ENCODE measurements at regions not wholly inside any gene's neighbourhood (a gene's known extent, or its start where the extent isn't known, plus 50 kb on each side); places are given as distances from the start of the nearest gene placed in this dataset.

DNA sequence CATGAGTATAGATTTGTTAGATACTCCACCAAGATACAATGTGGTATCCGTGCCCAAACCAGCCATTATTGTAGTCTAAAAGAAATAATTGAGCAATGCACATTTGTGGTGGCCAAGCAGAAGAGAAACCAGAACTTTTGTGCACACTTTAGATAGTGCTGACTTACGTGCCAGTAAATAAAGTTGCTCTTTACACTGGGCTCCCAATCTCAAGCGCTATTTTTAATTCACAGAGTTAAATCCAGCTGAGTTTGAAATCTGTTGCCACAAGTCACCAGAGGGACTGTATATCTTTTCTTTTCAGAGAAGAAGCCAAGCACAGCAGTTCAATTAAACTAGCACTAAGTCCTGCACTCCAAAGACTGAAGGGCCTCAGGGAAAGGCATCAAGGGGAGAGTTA, 680.4 kb downstream of the TDRD15 start:
- no peaks in the 10 kb centered on the region for H3K79me2 ChIP-seq (ENCODE audit: control insufficient read depth, insufficient read depth, low read length)
- H3K9me3 ChIP-seq (ENCODE audit: control insufficient read depth, insufficient read depth, low read depth, low read length): no peaks in the 10 kb centered on the region
- H3K36me3 ChIP-seq (ENCODE audit: control insufficient read depth, insufficient read depth, low read length): no peaks in the 10 kb centered on the region
- no peaks in the 10 kb centered on the region for H3K4me1 ChIP-seq (ENCODE audit: control insufficient read depth, extremely low read depth, insufficient read depth, low read length)
- no peak for TF ChIP-seq EZH2 (IDR thresholded peaks at IDR 0.05; ENCODE audit: low read length, missing control alignments)
- TF ChIP-seq, protein P1, sequence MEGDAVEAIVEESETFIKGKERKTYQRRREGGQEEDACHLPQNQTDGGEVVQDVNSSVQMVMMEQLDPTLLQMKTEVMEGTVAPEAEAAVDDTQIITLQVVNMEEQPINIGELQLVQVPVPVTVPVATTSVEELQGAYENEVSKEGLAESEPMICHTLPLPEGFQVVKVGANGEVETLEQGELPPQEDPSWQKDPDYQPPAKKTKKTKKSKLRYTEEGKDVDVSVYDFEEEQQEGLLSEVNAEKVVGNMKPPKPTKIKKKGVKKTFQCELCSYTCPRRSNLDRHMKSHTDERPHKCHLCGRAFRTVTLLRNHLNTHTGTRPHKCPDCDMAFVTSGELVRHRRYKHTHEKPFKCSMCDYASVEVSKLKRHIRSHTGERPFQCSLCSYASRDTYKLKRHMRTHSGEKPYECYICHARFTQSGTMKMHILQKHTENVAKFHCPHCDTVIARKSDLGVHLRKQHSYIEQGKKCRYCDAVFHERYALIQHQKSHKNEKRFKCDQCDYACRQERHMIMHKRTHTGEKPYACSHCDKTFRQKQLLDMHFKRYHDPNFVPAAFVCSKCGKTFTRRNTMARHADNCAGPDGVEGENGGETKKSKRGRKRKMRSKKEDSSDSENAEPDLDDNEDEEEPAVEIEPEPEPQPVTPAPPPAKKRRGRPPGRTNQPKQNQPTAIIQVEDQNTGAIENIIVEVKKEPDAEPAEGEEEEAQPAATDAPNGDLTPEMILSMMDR (conservative IDR thresholded peaks at IDR 0.05 in 1 of 2, IDR thresholded peaks at IDR 0.05 in 1 of 2; ENCODE audit: low read depth in 1 of 2, low read length in 2 of 2): no peak
- H4K20me1 ChIP-seq (ENCODE audit: control insufficient read depth, extremely low read depth, insufficient read depth, low read length): no peaks in the 10 kb centered on the region
- H3K27ac ChIP-seq (ENCODE audit: insufficient read depth, low read length): no peak overlapping the region
- H3K4me2 ChIP-seq (ENCODE audit: extremely low read depth, insufficient read depth, low read length): no peak overlapping the region
- no peak for DNase-seq (ENCODE audit: low read depth in 2 of 2)
- no peak overlapping the region for H3K9ac ChIP-seq (ENCODE audit: insufficient read depth, low read length)
- no peak overlapping the region for H3K4me3 ChIP-seq (replicated peaks in 1 of 4; ENCODE audit: control extremely low read depth in 1 of 4, insufficient read depth in 1 of 4, low read depth in 3 of 4, low read length in 4 of 4)
- H3K27me3 ChIP-seq (ENCODE audit: control insufficient read depth, insufficient read depth, low read length): no peaks in the 10 kb centered on the region
- no peak overlapping the region for H2AFZ ChIP-seq (ENCODE audit: low read length)

- TF ChIP-seq, protein P1 (conservative IDR thresholded peaks at IDR 0.05 in 1 of 2, IDR thresholded peaks at IDR 0.05 in 1 of 2; ENCODE audit: low read depth in 1 of 2, low read length in 2 of 2): no peak
- TF ChIP-seq EZH2 (IDR thresholded peaks at IDR 0.05; ENCODE audit: low read length, missing control alignments): no peak
- H3K4me2 ChIP-seq (ENCODE audit: extremely low read depth, insufficient read depth, low read length): no peak overlapping the region
- DNase-seq (ENCODE audit: low read depth in 2 of 2): no peak
- no peaks in the 10 kb centered on the region for H3K27me3 ChIP-seq (ENCODE audit: control insufficient read depth, insufficient read depth, low read length)
- no peak overlapping the region for H3K9ac ChIP-seq (ENCODE audit: insufficient read depth, low read length)
- H4K20me1 ChIP-seq (ENCODE audit: control insufficient read depth, extremely low read depth, insufficient read depth, low read length): no peaks in the 10 kb centered on the region
- no peaks in the 10 kb centered on the region for H3K4me1 ChIP-seq (ENCODE audit: control insufficient read depth, extremely low read depth, insufficient read depth, low read length)
- no peaks in the 10 kb centered on the region for H3K36me3 ChIP-seq (ENCODE audit: control insufficient read depth, insufficient read depth, low read length)
- no peaks in the 10 kb centered on the region for H3K79me2 ChIP-seq (ENCODE audit: control insufficient read depth, insufficient read depth, low read length)
- no peak overlapping the region for H2AFZ ChIP-seq (ENCODE audit: low read length)
- no peak overlapping the region for H3K4me3 ChIP-seq (replicated peaks in 1 of 4; ENCODE audit: control extremely low read depth in 1 of 4, insufficient read depth in 1 of 4, low read depth in 3 of 4, low read length in 4 of 4)
- no peak overlapping the region for H3K27ac ChIP-seq (ENCODE audit: insufficient read depth, low read length)
- no peaks in the 10 kb centered on the region for H3K9me3 ChIP-seq (ENCODE audit: control insufficient read depth, insufficient read depth, low read depth, low read length)
Observed at GRCh38 chr2:21811541-21811940, 687.8 kb downstream of the TDRD15 start.

GRCh38 chr2:21812766-21813165, 689.0 kb downstream of the TDRD15 start:
- TF ChIP-seq, protein P1 (conservative IDR thresholded peaks at IDR 0.05 in 1 of 2, IDR thresholded peaks at IDR 0.05 in 1 of 2; ENCODE audit: low read depth in 1 of 2, low read length in 2 of 2): no peak
- TF ChIP-seq EZH2 (IDR thresholded peaks at IDR 0.05; ENCODE audit: low read length, missing control alignments): no peak
- Histone ChIP-seq H3K4me3 (replicated peaks in 1 of 4; ENCODE audit: control extremely low read depth in 1 of 4, insufficient read depth in 1 of 4, low read depth in 3 of 4, low read length in 4 of 4) (no peak overlapping the region), H2AFZ (ENCODE audit: low read length) (no peak overlapping the region), H3K79me2 (ENCODE audit: control insufficient read depth, insufficient read depth, low read length) (no peaks in the 10 kb centered on the region), H3K27me3 (ENCODE audit: control insufficient read depth, insufficient read depth, low read length) (no peaks in the 10 kb centered on the region), H3K4me2 (ENCODE audit: extremely low read depth, insufficient read depth, low read length) (no peak overlapping the region), H3K9ac (ENCODE audit: insufficient read depth, low read length) (no peak overlapping the region), H3K27ac (ENCODE audit: insufficient read depth, low read length) (no peak overlapping the region), H4K20me1 (ENCODE audit: control insufficient read depth, extremely low read depth, insufficient read depth, low read length) (no peaks in the 10 kb centered on the region), H3K4me1 (ENCODE audit: control insufficient read depth, extremely low read depth, insufficient read depth, low read length) (no peaks in the 10 kb centered on the region), H3K9me3 (ENCODE audit: control insufficient read depth, insufficient read depth, low read depth, low read length) (no peaks in the 10 kb centered on the region), H3K36me3 (ENCODE audit: control insufficient read depth, insufficient read depth, low read length) (no peaks in the 10 kb centered on the region)
- peak in 1 of 2 donors; percentile 24 for DNase-seq (ENCODE audit: low read depth in 2 of 2)
